HG03354 (cell line): ENCODE measurements at regions not wholly inside any gene's neighbourhood (a gene's known extent, or its start where the extent isn't known, plus 50 kb on each side); places are given as distances from the start of the nearest gene placed in this dataset.
"Not testable (repeated sequence)": the region's sequence is repeated elsewhere in the genome, so short reads cannot be mapped to it uniquely, and the experiment has no call there.

Experiments
- ATAC-seq: cut with Tn5 transposase; IDR thresholded peaks from one replicate; pipeline ENCODE4 v1.9.1; 2021; ENCODE audit warnings: mild to moderate bottlenecking; ENCODE audit not compliant: unreplicated experiment, poor library complexity, severe bottlenecking

- no peak for ATAC-seq
These were observed 178.0 kb downstream of the ABCC12 start for GRCh38 chr16:47977802-47978201.

DNA sequence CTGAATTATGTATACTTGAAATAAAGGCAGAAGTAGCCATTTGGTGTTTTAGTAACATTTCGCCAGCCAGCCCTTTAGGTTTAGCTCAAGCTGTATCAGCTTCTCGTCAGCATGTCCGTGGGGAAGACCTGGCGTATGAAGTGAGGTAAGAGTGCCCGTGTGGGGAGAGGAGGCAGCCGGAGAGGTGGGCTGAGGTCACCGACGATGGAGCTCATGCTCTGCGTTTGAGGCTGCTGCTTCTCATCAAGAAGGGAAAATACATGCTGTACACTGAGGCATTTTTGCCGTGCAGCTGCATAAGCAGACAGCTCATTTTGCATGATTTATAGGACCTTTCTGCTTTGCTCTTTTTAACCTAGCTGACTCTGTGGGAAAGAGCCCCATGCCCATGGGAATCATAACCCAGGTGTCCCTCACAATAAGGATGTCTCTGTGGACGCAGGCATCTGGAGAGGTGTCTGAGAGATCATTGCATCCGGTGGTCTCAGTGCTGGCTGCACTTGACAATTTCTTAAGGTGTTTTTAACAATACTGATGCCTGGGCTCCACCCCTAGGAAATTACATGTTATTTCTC lies 179.1 kb downstream of the ABCC12 start:
- ATAC-seq: no peak

DNA sequence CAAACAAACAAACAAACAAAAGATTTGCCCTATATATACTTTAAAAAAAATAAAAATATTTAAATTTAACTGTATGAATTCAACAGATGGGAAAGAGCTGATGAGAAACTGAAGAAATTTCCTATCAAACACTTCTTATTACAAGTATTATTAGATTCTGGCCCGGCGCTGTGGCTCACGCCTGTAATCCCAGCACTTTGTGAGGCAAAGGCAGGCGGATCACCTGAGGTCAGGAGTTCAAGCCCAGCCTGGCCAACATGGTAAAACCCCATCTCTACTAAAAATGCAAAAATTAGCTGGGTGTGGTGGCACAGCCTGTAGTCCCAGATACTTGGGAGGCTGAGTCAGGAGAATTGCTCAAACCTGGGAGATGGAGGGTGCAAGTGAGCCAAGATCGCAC lies 180.8 kb downstream of the ABCC12 start:
- not testable (repeated sequence) for ATAC-seq

- no peak for ATAC-seq
These were observed 182.2 kb downstream of the ABCC12 start for GRCh38 chr16:47973552-47973951.

GRCh38 chr16:47972246-47972985 lies 183.4 kb downstream of the ABCC12 start:
- no peak for ATAC-seq

- ATAC-seq: no peak
These were observed 184.6 kb downstream of the ABCC12 start for GRCh38 chr16:47971225-47971624.

- ATAC-seq: no peak
These were observed 185.4 kb downstream of the ABCC12 start for GRCh38 chr16:47970291-47970931.

- ATAC-seq: no peak
These were observed 188.4 kb downstream of the ABCC12 start for GRCh38 chr16:47967374-47967773.

GRCh38 chr16:47966325-47966724 lies 189.5 kb downstream of the ABCC12 start:
- no peak for ATAC-seq

- ATAC-seq: no peak
These were observed 190.4 kb downstream of the ABCC12 start for GRCh38 chr16:47965439-47965838.

DNA sequence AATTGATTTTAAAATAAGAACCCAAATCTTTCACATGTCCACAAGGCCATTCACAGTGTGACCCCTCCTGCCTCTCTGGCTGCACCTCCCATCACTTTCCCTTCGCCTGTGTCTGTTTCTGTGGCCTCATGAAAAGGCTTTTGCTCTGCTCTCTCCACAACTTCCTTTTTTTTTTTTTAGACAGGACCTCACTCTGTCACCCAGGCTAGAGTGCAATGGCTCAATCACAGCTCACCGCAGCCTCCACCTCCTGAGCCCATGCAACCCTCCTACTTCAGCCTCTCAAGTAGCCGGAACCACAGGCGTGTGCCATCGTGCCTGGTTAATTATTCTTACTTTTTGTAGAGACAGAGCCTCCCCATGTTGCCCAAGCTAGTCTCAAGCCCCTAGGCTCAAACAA lies 197.1 kb downstream of the ABCC12 start:
- ATAC-seq: no peak

DNA sequence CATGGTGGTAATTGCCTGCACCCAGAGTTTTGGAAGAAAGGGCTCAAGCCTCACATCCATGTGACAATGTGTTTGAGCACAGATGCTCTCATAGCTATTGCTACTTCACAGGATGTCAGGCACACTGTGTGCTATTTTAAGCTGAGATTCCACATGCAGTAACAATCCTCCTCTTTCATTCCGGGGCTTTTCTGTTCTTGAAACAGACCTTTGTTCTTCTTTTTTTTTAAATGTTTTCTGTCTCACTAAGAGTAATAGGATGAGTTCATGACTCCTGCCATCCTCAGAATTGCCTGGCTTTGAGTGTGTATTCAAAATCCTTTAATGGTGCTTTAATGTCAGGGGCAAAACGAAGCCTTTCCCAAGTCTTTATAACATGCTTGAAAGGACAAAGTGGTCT lies 198.9 kb downstream of the ABCC12 start:
- no peak for ATAC-seq

DNA sequence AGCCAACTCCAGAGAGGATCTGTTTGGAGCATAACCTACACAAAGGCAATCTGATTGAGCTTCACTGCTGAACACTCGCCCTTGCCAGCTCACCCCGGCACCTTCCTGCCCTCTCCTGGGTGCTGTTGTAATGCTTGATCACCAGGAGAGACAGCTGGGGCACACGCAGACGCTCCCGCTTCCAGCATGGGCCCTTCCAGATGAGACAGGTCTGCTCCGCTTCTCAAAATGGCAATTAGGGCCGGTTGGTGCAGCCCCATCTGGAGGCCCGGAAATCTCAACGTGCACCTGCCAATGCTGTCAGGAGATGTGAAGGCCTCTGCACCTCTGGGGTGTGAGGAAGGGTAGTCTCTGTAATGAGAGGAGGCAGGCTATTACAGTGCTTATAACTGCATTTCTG lies 206.1 kb downstream of the ABCC12 start:
- ATAC-seq: no peak

GRCh38 chr16:47949276-47949675 lies 206.5 kb downstream of the ABCC12 start:
- ATAC-seq: no peak

GRCh38 chr16:47947723-47948122 lies 208.1 kb downstream of the ABCC12 start:
- ATAC-seq: no peak

- no peak for ATAC-seq
These were observed 209.7 kb downstream of the ABCC12 start for GRCh38 chr16:47946092-47946491.

- no peak for ATAC-seq
These were observed 211.2 kb downstream of the ABCC12 start for GRCh38 chr16:47944589-47944988.

GRCh38 chr16:47943235-47943634 lies 212.6 kb downstream of the ABCC12 start:
- ATAC-seq: no peak

DNA sequence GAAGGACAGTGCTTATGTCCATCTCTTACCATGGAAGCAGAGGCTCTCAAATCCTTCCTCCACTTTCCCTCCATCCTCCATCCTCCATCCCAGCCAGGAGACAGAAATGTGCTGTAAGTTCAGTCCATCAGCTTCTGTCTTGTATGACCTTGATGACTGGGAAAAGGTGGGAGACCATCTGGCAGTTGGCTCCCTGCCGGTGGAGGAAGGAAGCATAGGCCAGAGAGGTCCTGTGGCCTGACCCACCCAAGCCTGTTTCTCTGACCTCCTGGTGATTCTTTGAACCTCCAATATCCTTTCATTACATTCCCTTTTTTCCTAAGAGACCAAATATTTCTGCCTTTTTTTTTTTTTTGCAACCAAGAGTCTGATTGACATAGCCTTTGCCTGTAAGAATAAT lies 215.3 kb downstream of the ABCC12 start:
- no peak for ATAC-seq

GRCh38 chr16:47939680-47940079 lies 216.1 kb downstream of the ABCC12 start:
- no peak for ATAC-seq

DNA sequence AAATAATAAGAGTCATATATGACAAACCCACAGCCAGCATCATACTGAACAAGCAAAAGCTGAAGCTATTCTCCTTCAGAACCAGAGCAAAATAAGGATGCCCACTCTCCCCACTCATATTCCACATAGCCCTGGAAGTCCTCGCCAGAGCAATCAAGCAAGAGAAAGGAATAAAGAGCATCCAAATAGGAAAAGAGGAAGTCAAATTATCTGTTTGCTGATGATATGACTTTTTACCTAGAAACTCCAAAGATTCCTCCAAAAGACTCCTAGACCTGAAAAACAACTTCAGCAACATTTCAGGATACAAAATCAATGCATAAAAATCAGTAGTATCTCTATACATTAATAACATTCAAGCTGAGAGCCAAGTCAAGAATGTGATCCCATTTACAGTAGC lies 217.5 kb downstream of the ABCC12 start:
- no peak for ATAC-seq
